ENCODE measurements at regions not wholly inside any gene's neighbourhood (a gene's known extent, or its start where the extent isn't known, plus 50 kb on each side); places are given as distances from the start of the nearest gene placed in this dataset.

- TF ChIP-seq THRAP3 (IDR thresholded peaks at IDR 0.05; ENCODE audit: borderline replicate concordance) (no peak), PHB (CRISPR knock-in tag; IDR thresholded peaks at IDR 0.05) (no peak), ARID3B (CRISPR knock-in tag; IDR thresholded peaks at IDR 0.05; ENCODE audit: borderline replicate concordance) (no peak), TAF9B (IDR thresholded peaks at IDR 0.05; ENCODE audit: partially characterized antibody) (no peak), ZBTB49 (CRISPR knock-in tag; IDR thresholded peaks at IDR 0.05; ENCODE audit: borderline replicate concordance) (no peak), ZFP1 (CRISPR knock-in tag; IDR thresholded peaks at IDR 0.05) (no peak), ELF4 (CRISPR knock-in tag; IDR thresholded peaks at IDR 0.05) (no peak), ZBTB34 (CRISPR knock-in tag; IDR thresholded peaks at IDR 0.05) (no peak), FOXM1 (IDR thresholded peaks at IDR 0.05; ENCODE audit: low read depth) (no peak), FOXM1 (CRISPR knock-in tag; IDR thresholded peaks at IDR 0.05; ENCODE audit: low read depth) (no peak), ZNF143 (CRISPR knock-in tag; IDR thresholded peaks at IDR 0.05) (no peak), FOXK2 (conservative IDR thresholded peaks at IDR 0.05 in 1 of 2, IDR thresholded peaks at IDR 0.05 in 1 of 2; ENCODE audit: low read depth in 2 of 2) (no peak), OTX1 (CRISPR knock-in tag; IDR thresholded peaks at IDR 0.05) (no peak)
Observed at GRCh38 chr2:8217468-8218030, 464.3 kb upstream of the ID2 start (continued).

Data from K562 (cell line).